Uterus (tissue), 2 donors: ENCODE measurements at regions not wholly inside any gene's neighbourhood (a gene's known extent, or its start where the extent isn't known, plus 50 kb on each side); places are given as distances from the start of the nearest gene placed in this dataset.

ENCODE experiments used
- POLR2A ChIP-seq, 2 donors: fragments of 450-650 bp; IDR thresholded peaks; one replicate each; pipeline ENCODE4 v1.6.1; 2016; ENCODE audit warnings: antibody characterized with exemption in 2 of 2, mild to moderate bottlenecking in 1 of 2, moderate library complexity in 1 of 2
- TF ChIP-seq, protein P1 (sequence below), 4 experiments: fragments of 200-600 bp in 2 of 4; fragments of 450-650 bp in 2 of 4; sonication (generic) in 2 of 4; IDR thresholded peaks; one replicate each; pipeline ENCODE4 v1.5.1; 2016 to 2019; ENCODE audit warnings: antibody characterized with exemption in 4 of 4, mild to moderate bottlenecking in 2 of 4, moderate library complexity in 1 of 4

- no peak for TF ChIP-seq POLR2A (IDR thresholded peaks at IDR 0.05)
- TF ChIP-seq, protein P1, sequence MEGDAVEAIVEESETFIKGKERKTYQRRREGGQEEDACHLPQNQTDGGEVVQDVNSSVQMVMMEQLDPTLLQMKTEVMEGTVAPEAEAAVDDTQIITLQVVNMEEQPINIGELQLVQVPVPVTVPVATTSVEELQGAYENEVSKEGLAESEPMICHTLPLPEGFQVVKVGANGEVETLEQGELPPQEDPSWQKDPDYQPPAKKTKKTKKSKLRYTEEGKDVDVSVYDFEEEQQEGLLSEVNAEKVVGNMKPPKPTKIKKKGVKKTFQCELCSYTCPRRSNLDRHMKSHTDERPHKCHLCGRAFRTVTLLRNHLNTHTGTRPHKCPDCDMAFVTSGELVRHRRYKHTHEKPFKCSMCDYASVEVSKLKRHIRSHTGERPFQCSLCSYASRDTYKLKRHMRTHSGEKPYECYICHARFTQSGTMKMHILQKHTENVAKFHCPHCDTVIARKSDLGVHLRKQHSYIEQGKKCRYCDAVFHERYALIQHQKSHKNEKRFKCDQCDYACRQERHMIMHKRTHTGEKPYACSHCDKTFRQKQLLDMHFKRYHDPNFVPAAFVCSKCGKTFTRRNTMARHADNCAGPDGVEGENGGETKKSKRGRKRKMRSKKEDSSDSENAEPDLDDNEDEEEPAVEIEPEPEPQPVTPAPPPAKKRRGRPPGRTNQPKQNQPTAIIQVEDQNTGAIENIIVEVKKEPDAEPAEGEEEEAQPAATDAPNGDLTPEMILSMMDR (IDR thresholded peaks at IDR 0.05) = no peak
Measured at GRCh38 chr7:136741941-136742340, 126.5 kb upstream of the CHRM2 start.
